ENCODE measurements at regions not wholly inside any gene's neighbourhood (a gene's known extent, or its start where the extent isn't known, plus 50 kb on each side); places are given as distances from the start of the nearest gene placed in this dataset.
"Not testable (repeated sequence)": the region's sequence is repeated elsewhere in the genome, so short reads cannot be mapped to it uniquely, and the experiment has no call there.

GRCh38 chr4:138113819-138114400, 128.2 kb downstream of the SLC7A11 start:
- H3K4me3 ChIP-seq (ENCODE audit: low read depth in 1 of 3, low read length in 3 of 3): no peak overlapping the region
- no peaks in the 10 kb centered on the region for H3K36me3 ChIP-seq (ENCODE audit: control insufficient read depth in 4 of 4, insufficient read depth in 3 of 4, low read depth in 1 of 4, low read length in 3 of 4)
- WGBS: 61% methylated on average over 1 of the region's 1 CpG
- TF ChIP-seq JUND (IDR thresholded peaks at IDR 0.05): no peak
- no peaks in the 10 kb centered on the region for H3K9me3 ChIP-seq (ENCODE audit: control insufficient read depth in 4 of 4, low read length in 3 of 4)
- DNase-seq (ENCODE audit: low spot score): no peak
- no peak overlapping the region for H3K27ac ChIP-seq (ENCODE audit: low read depth in 1 of 2, low read length in 2 of 2)
- H3K9ac ChIP-seq (ENCODE audit: low read depth in 1 of 2, low read length in 2 of 2): no peak overlapping the region
- H3K27me3 ChIP-seq (ENCODE audit: control insufficient read depth in 4 of 4, insufficient read depth in 4 of 4, low read length in 3 of 4): no peaks in the 10 kb centered on the region
- H3K4me1 ChIP-seq (ENCODE audit: control insufficient read depth in 4 of 4, insufficient read depth in 4 of 4, low read length in 3 of 4): no peaks in the 10 kb centered on the region

- not testable (repeated sequence) for H3K4me1 ChIP-seq (ENCODE audit: control insufficient read depth in 4 of 4, insufficient read depth in 4 of 4, low read length in 3 of 4); DNase-seq (ENCODE audit: low spot score); H3K27ac ChIP-seq (ENCODE audit: low read depth in 1 of 2, low read length in 2 of 2); H3K9ac ChIP-seq (ENCODE audit: low read depth in 1 of 2, low read length in 2 of 2); H3K4me3 ChIP-seq (ENCODE audit: low read depth in 1 of 3, low read length in 3 of 3); H3K36me3 ChIP-seq (ENCODE audit: control insufficient read depth in 4 of 4, insufficient read depth in 3 of 4, low read depth in 1 of 4, low read length in 3 of 4); H3K9me3 ChIP-seq (ENCODE audit: control insufficient read depth in 4 of 4, low read length in 3 of 4); H3K27me3 ChIP-seq (ENCODE audit: control insufficient read depth in 4 of 4, insufficient read depth in 4 of 4, low read length in 3 of 4)
- 88% methylated on average over 8 of the region's 8 CpGs for WGBS
Observed at GRCh38 chr4:138112890-138113289, 129.3 kb downstream of the SLC7A11 start.

- no peak overlapping the region for H3K9ac ChIP-seq (ENCODE audit: low read depth in 1 of 2, low read length in 2 of 2)
- DNase-seq (ENCODE audit: low spot score): no peak
- TF ChIP-seq ATF3 (IDR thresholded peaks at IDR 0.05): no peak
- TF ChIP-seq HNF4G (IDR thresholded peaks at IDR 0.05): no peak
- no peak for TF ChIP-seq SP1 (IDR thresholded peaks at IDR 0.05)
- TF ChIP-seq FOXA1 (IDR thresholded peaks at IDR 0.05): no peak
- TF ChIP-seq YY1 (IDR thresholded peaks at IDR 0.05): no peak
- TF ChIP-seq ZBTB33 (IDR thresholded peaks at IDR 0.05): no peak
- TF ChIP-seq HNF4A (conservative IDR thresholded peaks at IDR 0.05): no peak
- no peak for TF ChIP-seq MAX (IDR thresholded peaks at IDR 0.05)
- no peak for TF ChIP-seq CTCF (IDR thresholded peaks at IDR 0.05; ENCODE audit: low read depth, low read length, missing input control)
- no peak for TF ChIP-seq FOXA2 (IDR thresholded peaks at IDR 0.05)
- no peak for TF ChIP-seq NR2F2 (IDR thresholded peaks at IDR 0.05)
- no peak for TF ChIP-seq RAD21 (IDR thresholded peaks at IDR 0.05)
- no peak overlapping the region for H3K4me3 ChIP-seq (ENCODE audit: low read depth in 1 of 3, low read length in 3 of 3)
- WGBS: 97% methylated on average over 2 of the region's 2 CpGs
- no peaks in the 10 kb centered on the region for H3K27me3 ChIP-seq (ENCODE audit: control insufficient read depth in 4 of 4, insufficient read depth in 4 of 4, low read length in 3 of 4)
- peaks cover 0 to 2% (median 0%) of the 10 kb centered on the region in 4 donors for H3K9me3 ChIP-seq (ENCODE audit: control insufficient read depth in 4 of 4, low read length in 3 of 4)
- no peaks in the 10 kb centered on the region for H3K4me1 ChIP-seq (ENCODE audit: control insufficient read depth in 4 of 4, insufficient read depth in 4 of 4, low read length in 3 of 4)
- no peak overlapping the region for H3K27ac ChIP-seq (ENCODE audit: low read depth in 1 of 2, low read length in 2 of 2)
- no peaks in the 10 kb centered on the region for H3K36me3 ChIP-seq (ENCODE audit: control insufficient read depth in 4 of 4, insufficient read depth in 3 of 4, low read depth in 1 of 4, low read length in 3 of 4)
Observed at GRCh38 chr4:138112389-138112788, 129.8 kb downstream of the SLC7A11 start.

All from liver (tissue), 8 donors.